ENCODE measurements at regions not wholly inside any gene's neighbourhood (a gene's known extent, or its start where the extent isn't known, plus 50 kb on each side); places are given as distances from the start of the nearest gene placed in this dataset.

- Histone ChIP-seq H3K27me3 (ENCODE audit: control insufficient read depth, insufficient read depth, low read length) (peaks cover 15% of the 10 kb centered on the region), H3K36me3 (ENCODE audit: control insufficient read depth, insufficient read depth, low read length) (no peaks in the 10 kb centered on the region), H3K4me3 (ENCODE audit: low read depth, low read length) (no peak overlapping the region)
- CTCF ChIA-PET: no interaction called here
- TF ChIP-seq CTCF (IDR thresholded peaks at IDR 0.05; ENCODE audit: insufficient read depth, low read depth, low read length): no peak
- DNase-seq (ENCODE audit: low read depth): no peak
- POLR2A ChIA-PET: no interaction called here
Observed at GRCh38 chr3:14597266-14597665, 54.3 kb upstream of the CCDC174 start.

DNA sequence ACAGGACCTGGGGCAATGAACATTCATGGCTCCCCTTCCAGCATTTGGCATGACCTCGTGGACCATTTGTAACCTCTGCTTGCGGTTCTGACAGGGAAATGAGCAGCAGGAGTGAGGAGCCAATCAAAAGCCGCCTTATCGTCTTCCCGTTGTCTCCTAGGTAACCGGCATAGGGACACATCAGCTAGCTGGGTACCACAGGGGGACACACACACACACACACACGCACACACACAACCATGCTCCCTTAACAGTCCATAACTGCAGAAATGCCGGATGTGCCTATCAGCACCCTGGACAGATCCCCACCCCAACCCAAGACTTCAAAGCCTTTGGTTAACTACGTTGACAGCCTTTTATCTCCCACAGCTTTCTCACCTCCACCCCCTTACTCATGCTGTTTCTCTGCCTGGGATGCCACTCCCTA, 53.4 kb upstream of the CCDC174 start:
- no peak for TF ChIP-seq CTCF (IDR thresholded peaks at IDR 0.05; ENCODE audit: insufficient read depth, low read depth, low read length)
- H3K4me3 ChIP-seq (ENCODE audit: low read depth, low read length): no peak overlapping the region
- H3K36me3 ChIP-seq (ENCODE audit: control insufficient read depth, insufficient read depth, low read length): no peaks in the 10 kb centered on the region
- peaks cover 15% of the 10 kb centered on the region for H3K27me3 ChIP-seq (ENCODE audit: control insufficient read depth, insufficient read depth, low read length)
- ChIA-PET POLR2A (no interaction called here), CTCF (no interaction called here)
- DNase-seq (ENCODE audit: low read depth): no peak

- H3K36me3 ChIP-seq (ENCODE audit: control insufficient read depth, insufficient read depth, low read length): no peaks in the 10 kb centered on the region
- TF ChIP-seq CTCF (IDR thresholded peaks at IDR 0.05; ENCODE audit: insufficient read depth, low read depth, low read length): no peak
- H3K4me3 ChIP-seq (ENCODE audit: low read depth, low read length): no peak overlapping the region
- POLR2A ChIA-PET: no interaction called here
- CTCF ChIA-PET: interaction anchor here (0.6 kb wide), 1 partner anchor 48 kb away, joined by 3 read pairs; no protein-coding TSS in a partner anchor
- no peak for DNase-seq (ENCODE audit: low read depth)
- H3K27me3 ChIP-seq (ENCODE audit: control insufficient read depth, insufficient read depth, low read length): peaks cover 22% of the 10 kb centered on the region
Observed at GRCh38 chr3:14599488-14599887, 52.1 kb upstream of the CCDC174 start.

GRCh38 chr3:14600075-14600474, 51.5 kb upstream of the CCDC174 start:
- ChIA-PET POLR2A (no interaction called here), CTCF (interaction anchor here (0.6 kb wide), 1 partner anchor 8 kb away, joined by 3 read pairs; no protein-coding TSS in a partner anchor)
- no peak for DNase-seq (ENCODE audit: low read depth)
- Histone ChIP-seq H3K27me3 (ENCODE audit: control insufficient read depth, insufficient read depth, low read length) (peaks cover 23% of the 10 kb centered on the region), H3K36me3 (ENCODE audit: control insufficient read depth, insufficient read depth, low read length) (no peaks in the 10 kb centered on the region), H3K4me3 (ENCODE audit: low read depth, low read length) (no peak overlapping the region)
- TF ChIP-seq CTCF (IDR thresholded peaks at IDR 0.05; ENCODE audit: insufficient read depth, low read depth, low read length): no peak

DNA sequence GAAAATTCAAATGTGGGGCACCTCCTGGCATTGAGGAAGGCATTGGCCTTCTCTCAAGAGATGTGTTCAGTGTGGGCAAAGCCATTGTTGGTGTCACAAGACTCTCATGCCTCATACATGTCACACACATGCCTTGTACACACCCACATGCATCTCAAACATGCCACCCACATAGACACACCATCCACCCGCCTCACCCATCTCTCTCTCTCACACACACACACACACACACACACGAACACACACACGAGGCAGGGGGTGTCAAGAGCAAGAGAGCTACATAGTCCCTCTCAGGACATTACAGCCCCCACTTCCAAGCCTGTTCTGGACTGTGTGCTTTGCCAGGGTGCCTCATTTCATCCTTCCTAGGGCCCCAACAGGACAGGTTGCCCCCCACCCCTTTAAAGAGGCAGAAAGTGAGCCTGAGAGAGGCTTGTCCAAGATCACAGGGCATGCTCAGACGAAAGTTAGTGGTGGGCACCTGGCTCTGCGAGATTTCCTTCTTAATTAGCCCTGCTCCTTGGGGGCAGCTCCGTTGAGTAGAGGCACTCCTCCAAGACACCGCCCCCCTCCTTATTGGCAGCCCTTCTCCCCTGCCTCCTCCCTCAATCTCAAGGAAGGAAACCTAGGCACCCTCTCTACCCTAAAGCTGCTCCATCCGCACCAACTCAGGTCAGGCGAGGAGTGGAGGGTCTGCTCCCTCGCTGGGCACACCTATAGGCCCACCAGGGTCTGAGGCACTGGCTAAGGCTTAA, 50.5 kb upstream of the CCDC174 start:
- no peak for TF ChIP-seq CTCF (IDR thresholded peaks at IDR 0.05; ENCODE audit: insufficient read depth, low read depth, low read length)
- DNase-seq (ENCODE audit: low read depth): no peak
- Histone ChIP-seq H3K36me3 (ENCODE audit: control insufficient read depth, insufficient read depth, low read length) (no peaks in the 10 kb centered on the region), H3K27me3 (ENCODE audit: control insufficient read depth, insufficient read depth, low read length) (peaks cover 25% of the 10 kb centered on the region), H3K4me3 (ENCODE audit: low read depth, low read length) (no peak overlapping the region)
- CTCF ChIA-PET: interaction anchor here (0.6 kb wide), 1 partner anchor 9 kb away, joined by 3 read pairs; no protein-coding TSS in a partner anchor
- POLR2A ChIA-PET: no interaction called here

Data from BJ (cell line).